ENCODE measurements at regions not wholly inside any gene's neighbourhood (a gene's known extent, or its start where the extent isn't known, plus 50 kb on each side); places are given as distances from the start of the nearest gene placed in this dataset.

GRCh38 chr12:124679047-124679446, 111.6 kb upstream of the NCOR2 start:
- no peak for TF ChIP-seq CTCF (IDR thresholded peaks at IDR 0.05)
- TF ChIP-seq POLR2A (IDR thresholded peaks at IDR 0.05) = no peak

All from lower leg skin (tissue), 3 donors.